Activated effector memory CD4-positive, alpha-beta T cell treated with Interleukin-2 at 50 U/mL for 16 hours (primary cell): ENCODE measurements at regions not wholly inside any gene's neighbourhood (a gene's known extent, or its start where the extent isn't known, plus 50 kb on each side); places are given as distances from the start of the nearest gene placed in this dataset.

Source experiments
- DNase-seq: peaks from one replicate; pipeline ENCODE4 v3.0.0-alpha.2; 2020

GRCh38 chr1:59158321-59158720 lies 138.6 kb upstream of the FGGY start:
- DNase-seq: no peak

DNA sequence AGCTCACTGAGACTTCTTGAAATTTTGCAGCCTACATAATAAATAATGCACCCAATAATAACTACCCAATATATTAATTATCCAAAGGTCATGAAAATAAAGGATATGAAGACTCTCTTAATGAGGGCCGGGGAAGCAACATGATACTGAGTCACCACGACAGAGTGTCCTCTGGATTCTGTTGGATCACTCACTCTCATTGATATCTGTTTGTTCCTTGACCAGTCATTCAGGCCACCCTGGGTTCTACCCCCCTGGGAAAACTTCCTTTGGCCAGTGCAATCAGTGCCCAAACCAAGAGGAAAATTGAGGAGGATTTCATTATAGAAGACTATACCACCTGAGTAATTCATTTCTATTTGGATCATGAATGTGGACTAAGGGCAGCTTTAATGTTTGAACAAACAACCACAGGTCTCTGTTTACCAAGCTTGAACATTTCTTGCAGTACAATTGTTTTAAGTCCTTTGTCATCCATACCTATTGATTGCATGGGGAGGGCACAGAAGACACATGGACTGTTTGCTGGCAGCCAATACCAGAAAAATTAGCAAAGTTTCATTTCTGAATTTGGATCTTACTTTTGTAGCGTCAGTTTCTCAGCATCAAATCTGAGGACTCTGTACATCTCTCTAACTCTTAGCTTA lies 137.2 kb upstream of the FGGY start:
- no peak for DNase-seq

- no peak for DNase-seq
These were observed 135.8 kb upstream of the FGGY start for GRCh38 chr1:59161136-59161535.

- no peak for DNase-seq
These were observed 134.2 kb upstream of the FGGY start for GRCh38 chr1:59162665-59163064.

DNA sequence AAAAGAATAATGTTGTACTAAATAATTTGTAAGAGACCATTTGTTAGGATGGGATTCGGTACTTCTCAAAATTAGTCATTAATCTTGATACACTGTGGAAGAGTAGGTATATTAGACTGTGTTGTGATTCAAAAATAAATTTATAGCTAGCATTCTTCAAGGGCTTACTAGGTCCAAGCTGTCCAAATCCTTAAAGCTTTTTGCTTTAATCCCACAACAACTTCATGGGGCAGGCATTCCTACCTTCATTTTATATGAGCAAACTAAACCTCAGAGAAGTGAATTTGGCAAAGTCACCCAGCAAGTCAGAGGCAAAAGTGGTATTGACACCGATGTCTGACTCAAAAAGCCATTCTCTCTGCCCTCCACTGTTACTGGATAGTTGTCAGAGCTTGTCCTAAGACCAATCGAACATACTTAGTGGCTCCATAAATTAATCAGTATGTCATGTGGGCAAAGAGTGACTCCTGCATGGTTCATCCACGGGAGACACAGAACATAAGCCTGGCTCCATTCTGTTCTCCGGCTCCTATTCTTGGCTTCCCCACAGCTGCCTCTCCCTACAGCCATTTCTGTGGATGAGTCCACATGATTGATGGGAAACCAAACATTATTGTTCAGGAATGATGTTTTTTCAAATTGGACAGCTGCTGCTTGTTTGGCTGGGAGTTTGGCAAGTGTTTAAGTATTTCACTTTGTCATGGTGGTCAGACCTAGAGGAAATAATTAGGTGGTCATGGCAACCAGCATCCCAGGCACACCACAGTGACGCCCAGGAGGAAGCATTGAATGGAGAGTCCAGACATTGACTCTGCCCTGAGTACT lies 133.4 kb upstream of the FGGY start:
- DNase-seq: no peak

GRCh38 chr1:59164371-59164770 lies 132.5 kb upstream of the FGGY start:
- no peak for DNase-seq

GRCh38 chr1:59165353-59165752 lies 131.5 kb upstream of the FGGY start:
- DNase-seq: no peak

GRCh38 chr1:59169703-59170102 lies 127.2 kb upstream of the FGGY start:
- DNase-seq: no peak

- no peak for DNase-seq
These were observed 126.2 kb upstream of the FGGY start for GRCh38 chr1:59170659-59171058.

- DNase-seq: no peak
These were observed 125.1 kb upstream of the FGGY start for GRCh38 chr1:59171788-59172187.

- no peak for DNase-seq
These were observed 124.2 kb upstream of the FGGY start for GRCh38 chr1:59172693-59173092.

- no peak for DNase-seq
These were observed 123.2 kb upstream of the FGGY start for GRCh38 chr1:59173721-59174120.

DNA sequence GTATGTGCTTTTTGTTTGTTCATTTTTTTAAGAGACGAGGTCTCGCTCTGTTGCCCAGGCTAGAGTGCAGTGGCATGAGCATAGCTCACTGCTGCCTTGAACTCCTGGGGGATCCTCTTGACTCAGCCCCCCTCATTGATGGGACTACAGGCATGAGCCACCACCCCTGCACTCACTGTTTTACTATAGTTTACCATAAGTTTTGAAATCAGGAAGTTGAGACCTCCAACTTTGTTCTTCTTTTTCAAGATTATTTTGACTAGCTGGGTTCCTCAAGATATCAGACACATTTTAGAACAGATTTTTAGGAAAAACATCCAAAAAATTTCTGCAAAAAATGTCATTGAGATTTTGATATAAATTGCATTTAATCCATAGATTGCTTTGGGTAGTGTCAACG lies 120.4 kb upstream of the FGGY start:
- no peak for DNase-seq

GRCh38 chr1:59177756-59178155 lies 119.1 kb upstream of the FGGY start:
- no peak for DNase-seq

DNA sequence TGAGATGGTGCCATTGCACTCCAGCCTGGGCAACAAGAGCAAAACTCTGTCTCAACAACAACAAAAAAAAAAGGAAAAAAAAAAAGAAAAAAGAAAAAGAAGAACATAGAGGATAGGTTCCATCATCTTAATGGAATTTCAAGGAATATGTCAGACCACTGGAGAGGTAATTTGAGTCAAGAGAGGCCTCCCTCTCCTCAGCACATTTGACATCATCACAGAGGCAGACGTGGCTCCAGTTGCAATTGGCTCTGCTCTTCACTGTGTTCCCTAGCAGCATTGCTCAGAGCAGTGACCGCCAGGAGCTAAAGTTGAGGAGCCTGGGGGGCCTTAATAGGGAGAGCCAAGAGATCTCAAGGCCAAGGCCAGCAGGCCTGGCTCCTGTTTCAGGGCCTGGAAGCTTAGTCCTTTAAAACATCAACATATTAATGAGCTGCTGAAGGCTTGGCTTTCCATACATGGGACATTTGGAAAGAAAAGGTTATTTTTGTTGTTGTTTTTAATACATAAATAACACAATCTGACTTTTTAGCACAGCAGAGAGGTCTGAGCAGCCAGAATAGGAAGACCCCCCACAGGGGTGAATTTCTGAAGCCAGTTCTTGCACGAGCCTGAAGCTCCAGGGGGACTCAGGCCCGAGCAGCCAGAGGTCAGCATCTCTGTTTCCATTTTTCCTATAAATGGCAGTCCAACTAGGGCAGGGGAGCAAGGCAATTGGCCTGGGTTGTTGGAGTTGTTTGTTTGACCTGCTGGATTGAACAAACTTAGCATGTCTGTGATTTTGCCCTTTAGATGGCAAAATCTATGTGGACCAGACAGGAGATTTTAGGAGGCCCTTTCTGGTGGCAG lies 118.3 kb upstream of the FGGY start:
- no peak for DNase-seq

DNA sequence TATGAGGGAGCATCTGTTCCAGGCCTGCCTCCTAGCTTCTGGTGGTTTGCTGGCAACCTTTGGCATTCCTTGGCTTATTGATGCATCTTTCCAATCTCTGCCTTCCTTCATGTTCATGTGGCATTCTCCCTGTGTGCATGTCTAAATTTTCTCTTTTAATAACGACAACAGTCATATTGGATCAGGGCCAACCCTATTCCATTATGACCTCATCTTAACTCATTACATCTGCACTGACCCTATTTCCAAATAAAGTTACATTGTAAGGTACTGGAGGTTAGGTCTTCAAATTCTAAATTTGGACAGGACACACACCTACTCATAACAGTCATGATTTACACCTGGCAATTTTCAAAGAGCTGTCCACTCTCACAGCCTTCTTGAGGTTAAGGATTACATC lies 117.2 kb upstream of the FGGY start:
- DNase-seq: no peak

DNA sequence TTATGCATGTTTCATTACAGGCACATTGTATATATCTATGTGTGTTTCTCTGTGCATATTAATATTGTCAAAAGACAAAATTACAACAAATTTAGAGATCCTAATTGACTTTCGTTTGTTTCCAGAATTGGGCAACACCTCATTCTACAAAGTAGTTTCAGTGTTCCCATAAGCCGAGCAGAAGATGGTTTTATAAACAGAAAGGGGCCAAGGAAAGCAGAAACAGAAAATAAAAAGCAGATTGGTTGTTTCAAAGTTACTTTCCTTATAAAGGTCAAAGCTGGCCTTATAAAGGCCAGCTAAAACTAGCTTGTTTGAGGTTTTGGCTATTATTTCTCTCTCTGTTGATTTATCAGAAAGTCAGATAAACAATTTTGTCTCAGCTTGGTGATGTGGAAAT lies 116.2 kb upstream of the FGGY start:
- no peak for DNase-seq

DNA sequence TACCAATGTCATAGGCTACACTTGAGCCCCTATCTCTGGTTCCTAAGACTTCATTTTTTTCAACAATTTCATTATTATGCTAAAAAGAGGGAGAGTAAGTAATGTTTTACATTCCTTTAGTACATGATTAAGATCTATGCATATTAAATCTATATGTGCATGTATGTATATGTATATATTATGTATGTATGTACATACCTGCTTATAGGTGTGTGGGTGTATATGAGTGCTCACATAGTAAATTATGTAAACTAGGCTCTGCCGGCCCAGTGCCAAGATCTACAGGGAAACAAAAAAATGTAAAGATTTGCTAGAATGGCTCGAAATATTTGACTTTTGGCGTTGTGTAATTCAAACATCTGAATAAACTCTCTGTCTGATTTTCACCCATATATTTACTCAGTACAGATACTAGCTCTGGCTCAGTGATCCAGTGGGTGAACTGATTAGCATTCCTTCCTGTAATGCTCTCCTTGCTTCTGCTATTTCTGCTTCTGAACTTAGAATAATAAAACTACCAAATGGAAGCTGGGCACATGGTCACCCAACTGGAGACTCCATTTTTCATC lies 113.1 kb upstream of the FGGY start:
- no peak for DNase-seq

DNA sequence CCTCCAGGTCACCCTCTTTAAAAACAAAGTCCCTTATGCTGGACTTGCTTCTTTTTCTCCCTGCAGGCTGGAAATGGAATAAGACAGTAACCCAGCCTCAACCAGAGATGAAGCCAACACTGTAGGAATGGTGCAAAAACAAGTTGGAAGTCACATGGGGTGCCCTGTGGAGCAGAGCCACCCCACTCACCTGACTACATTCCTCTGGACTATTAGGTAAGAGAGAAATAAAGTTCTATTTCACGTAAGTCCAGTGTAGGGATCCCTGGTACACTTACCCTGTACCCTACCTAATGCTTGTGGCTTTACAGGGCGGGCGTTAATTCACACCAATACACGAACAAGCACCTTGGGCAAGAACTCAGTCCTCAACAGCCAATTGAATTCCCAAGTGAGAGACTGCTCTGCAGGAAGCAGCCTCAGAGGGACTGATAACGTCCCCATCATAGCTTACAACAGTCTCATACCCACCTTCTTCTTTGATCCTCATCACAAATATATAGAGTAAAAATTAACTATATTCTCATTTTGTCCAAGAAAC lies 112.5 kb upstream of the FGGY start:
- DNase-seq: no peak

DNA sequence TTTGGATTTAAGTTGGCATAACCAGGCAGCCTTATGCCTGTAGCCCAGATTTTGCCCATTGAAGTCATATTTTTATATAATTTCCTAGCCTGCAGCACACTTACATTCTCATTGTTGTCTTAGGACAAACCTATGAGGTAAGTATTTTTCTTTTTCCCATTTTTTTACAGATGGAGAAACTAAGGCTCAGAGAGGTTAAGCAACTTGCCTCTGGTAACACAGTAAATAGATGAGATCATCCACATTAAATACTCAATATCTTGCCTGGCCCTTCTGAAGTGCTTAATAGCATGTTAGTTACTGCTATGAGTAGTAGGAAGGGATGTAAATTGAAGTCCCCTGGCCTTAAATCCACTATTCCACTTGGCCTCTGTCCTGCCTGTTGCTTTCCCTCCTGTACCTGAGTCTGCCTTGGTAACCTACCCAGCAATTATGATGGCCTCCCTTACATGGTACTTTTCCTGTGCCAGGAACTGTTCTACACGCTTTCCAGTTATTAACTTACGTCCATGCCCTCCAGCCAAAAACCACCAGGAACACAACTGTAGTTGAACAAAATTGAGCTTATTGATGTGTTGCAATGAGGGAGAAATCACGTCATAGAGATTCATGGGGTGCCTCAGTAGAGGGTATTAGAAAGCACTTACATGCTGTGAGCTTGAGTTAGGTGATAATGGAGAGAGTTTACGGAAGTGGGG lies 111.6 kb upstream of the FGGY start:
- no peak for DNase-seq

DNA sequence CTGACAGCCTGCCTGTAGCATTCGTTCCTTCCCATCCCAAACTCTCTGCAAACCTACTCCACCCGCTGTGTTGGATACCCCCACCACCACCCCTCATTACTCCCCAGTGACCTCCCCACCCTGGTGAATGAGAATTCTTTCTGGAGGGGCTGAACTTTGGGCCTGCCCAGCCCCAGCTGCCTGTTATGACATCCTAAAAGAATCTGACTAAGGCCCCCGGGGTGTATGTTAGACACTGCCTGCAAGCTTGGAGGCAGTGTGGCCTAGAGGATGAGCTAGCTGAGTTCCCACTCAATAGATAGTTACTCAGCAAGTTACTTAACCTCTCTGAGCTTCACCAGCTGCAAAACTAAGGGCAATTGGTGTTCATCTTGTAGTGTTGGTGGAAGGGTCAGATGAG lies 110.2 kb upstream of the FGGY start:
- no peak for DNase-seq

DNA sequence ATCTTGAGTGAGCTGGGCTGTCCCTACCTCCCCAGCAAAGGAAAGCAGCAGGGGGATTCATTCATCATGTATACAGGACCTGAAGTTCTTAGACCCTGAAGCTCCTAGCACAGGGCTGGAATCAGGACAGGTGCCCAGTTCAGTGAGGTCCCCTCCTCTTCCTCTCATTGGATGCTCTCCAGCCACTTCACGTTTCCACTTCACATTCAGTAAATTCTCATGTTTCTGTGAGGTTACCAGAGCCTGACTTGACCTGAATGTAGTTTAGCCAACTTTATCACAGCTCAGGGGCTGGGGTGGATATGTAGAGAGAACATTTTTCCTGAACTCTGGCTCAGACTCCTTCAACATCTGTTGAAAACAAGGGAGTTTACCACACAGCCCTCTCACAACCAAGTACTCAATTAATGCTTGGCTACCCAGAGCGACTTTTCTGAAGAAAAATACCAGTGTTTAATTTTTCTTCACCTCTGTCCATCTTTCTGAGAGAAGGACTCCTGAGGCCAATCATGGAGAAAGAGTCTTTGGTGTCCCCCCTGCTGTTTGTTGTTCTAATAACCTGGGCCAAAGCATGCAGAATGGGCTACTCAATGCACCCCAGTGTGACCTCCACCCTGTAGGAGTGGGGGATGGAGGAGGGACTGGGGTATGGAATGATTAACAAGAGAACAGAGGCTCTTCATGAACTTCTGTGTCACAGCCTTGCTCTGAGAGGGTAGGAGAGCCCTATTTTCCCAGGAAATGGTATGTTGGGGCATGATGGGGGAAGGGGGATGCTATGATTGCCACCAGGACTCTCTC lies 108.3 kb upstream of the FGGY start:
- no peak for DNase-seq
